DMS79 treated with DMSO at 0.1 percent for 48 hours (cell line): ENCODE measurements at regions not wholly inside any gene's neighbourhood (a gene's known extent, or its start where the extent isn't known, plus 50 kb on each side); places are given as distances from the start of the nearest gene placed in this dataset.
"Not testable (repeated sequence)": the region's sequence is repeated elsewhere in the genome, so short reads cannot be mapped to it uniquely, and the experiment has no call there.

Source experiments
- DNase-seq: peaks from one replicate; lab custom pipeline; 2025; lab: John Stamatoyannopoulos, UW

GRCh38 chr12:88707800-88708199 lies 127.5 kb upstream of the KITLG start:
- no peak for DNase-seq

GRCh38 chr12:88706286-88706685 lies 126.0 kb upstream of the KITLG start:
- DNase-seq = no peak

GRCh38 chr12:88703790-88704189 lies 123.5 kb upstream of the KITLG start:
- no peak for DNase-seq

GRCh38 chr12:88698471-88698870 lies 118.2 kb upstream of the KITLG start:
- DNase-seq = no peak

DNA sequence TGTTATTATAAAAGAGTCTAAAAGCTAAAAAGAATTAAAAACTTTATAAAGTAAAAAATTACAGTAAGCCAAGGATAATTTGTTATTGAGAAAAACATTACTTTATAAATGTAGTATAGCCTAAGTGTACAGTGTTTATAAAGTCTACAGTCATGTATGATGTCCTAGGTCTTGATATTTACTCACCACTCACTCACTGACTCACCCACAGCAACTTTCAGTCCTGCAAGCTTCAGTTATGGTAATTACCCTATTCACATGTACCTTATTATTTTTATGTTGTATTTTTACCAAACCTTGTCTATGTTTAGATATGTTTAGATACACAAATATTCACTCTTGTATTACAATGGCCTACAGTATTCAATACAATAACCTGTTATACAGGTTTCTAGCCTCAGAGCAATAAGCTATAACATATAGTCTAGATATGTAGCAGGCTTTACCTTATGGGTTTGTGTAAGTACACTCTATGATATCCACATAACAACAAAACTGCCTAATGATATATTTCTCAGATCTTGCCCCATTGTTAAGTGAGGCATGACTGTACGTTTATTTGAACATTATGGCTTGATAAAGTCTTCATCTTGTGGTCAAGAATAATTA lies 113.7 kb upstream of the KITLG start:
- no peak for DNase-seq

DNA sequence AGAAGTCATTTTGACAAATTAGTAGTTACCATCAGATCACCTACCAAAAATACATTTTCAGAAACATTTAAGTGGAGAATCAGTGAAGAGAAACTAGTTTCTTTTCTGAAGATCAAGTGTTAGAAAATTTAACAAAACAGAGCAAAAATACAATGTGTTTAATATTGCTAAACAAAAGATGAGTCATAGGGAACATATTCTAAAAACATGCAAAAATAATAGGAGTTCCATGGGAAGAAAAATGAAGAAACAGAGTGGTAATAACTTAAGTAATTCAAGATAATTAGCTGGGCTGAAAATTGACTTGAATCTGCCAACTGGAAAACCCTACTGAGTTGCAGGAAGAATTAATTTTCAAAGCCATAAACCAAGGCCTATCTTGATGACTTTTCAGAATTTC lies 111.5 kb upstream of the KITLG start:
- no peak for DNase-seq

DNA sequence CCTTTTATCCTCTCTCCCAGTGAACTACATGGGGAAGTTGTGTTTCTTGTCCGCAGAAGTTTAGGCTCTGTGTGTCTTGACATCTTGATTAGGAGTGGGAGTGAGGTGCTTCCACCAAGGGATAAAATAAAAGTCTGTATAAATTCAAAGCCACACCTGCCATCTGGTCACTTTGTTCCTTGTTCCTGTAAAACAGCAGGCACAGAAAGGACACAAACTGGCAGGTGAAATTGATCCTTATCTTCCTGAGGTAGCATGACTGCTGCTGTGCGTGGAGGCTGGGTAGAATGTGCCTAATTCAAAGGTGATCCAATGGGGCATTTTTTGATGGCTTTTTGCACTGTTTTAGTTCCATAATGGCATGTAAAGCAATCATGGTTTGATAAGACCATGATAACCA lies 104.3 kb upstream of the KITLG start:
- no peak for DNase-seq

DNA sequence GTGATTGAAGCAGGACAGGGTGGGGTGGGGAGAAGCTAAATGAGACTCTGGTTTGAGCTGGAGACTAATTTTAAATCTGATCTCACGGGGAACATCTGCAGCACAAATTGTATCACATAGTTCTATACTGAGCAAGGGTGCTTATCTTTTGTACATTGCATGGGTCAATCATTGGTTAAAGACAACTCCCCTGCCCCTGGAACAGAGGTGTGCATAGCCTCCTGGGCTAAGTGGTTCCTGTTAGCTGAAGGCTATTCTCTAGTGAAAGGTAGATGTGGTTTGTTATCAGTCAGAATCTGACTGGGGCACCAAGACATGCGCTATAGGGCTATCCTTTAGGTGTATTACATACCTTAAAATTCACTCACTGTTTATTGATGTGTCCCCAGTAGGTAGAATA lies 103.9 kb upstream of the KITLG start:
- no peak for DNase-seq

DNA sequence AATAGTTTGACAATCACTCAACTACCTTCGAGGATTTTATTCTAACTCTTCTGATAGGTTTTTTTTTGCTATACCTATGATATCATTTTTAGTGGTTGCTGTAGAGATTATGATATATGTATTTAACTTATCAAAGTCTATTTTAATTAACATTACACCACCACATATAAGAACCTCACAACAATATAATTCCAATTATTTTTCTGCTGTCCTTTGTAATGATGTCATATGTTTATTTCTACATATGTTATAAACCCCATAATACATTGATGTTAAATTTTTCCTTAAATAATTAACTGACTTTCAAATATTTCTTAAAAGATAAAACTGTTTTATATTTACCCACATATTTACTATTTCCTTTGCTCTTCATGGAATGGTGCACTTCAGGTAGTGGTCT lies 103.4 kb upstream of the KITLG start:
- no peak for DNase-seq

DNA sequence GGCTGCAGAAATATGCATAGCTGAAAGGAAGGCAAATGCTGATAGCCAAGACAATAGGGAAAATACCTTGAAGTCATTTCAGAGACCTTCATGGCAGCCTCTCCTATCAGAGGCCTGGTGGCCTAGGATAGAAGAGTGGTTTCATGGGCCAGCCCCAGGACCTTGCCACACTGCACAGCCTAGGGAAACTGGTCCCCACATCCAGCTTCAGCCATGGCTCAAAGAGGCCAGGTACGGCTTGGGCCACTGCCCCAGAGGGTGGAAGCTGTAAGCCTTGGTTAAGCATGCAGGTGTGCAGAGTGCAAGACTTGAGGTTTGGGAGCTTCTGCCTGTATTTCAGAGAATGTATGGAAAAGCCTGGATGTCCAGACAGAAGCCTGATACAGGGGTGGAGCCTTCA lies 101.0 kb upstream of the KITLG start:
- DNase-seq = no peak

GRCh38 chr12:88677464-88677863 lies 97.2 kb upstream of the KITLG start:
- no peak for DNase-seq

DNA sequence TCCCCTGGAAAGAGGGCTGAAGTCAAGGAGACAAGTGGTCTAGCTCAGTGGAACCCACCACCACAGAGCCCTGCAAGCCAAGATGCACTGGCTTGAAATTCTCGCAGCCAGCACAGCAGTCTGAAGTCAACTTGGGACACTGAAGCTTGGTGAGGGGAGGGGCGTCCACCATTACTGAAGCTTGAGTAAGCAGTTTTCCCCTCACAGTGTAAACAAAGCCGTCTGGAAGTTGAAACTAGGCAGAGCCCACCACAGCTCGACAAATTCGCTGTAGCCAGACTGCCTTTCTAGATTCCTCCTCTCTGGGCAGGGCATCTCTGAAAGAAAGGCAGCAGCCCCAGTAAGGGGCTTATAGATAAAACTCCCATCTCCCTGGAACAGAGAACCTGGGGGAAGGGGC lies 87.3 kb upstream of the KITLG start:
- DNase-seq = not testable (repeated sequence)

- no peak for DNase-seq
These were observed 84.8 kb upstream of the KITLG start for GRCh38 chr12:88665071-88665470.

GRCh38 chr12:88662961-88663360 lies 82.7 kb upstream of the KITLG start:
- DNase-seq = no peak

- no peak for DNase-seq
These were observed 81.8 kb upstream of the KITLG start for GRCh38 chr12:88662093-88662492.

DNA sequence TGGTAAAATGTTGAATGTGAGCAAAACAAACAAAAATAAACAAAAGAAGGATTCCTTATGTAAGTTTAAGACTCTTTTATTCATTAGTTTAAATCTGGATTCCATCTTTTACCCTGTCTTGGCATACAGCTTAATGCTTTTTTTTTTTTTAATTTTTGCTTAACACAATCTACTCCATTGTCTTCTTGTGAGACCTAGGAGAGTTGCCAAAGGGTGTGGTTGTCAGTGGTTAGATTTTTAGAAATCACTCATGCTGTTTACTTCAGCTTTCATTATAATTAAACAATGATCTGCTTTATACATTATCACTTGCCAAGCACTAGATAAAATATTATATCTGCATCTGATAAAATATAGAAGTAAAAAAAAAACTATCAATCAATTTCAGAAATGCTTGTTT lies 77.7 kb upstream of the KITLG start:
- DNase-seq = no peak

GRCh38 chr12:88650715-88651114 lies 70.4 kb upstream of the KITLG start:
- no peak for DNase-seq

- DNase-seq = no peak
These were observed 68.4 kb upstream of the KITLG start for GRCh38 chr12:88648625-88649024.

- DNase-seq = no peak
These were observed 66.6 kb upstream of the KITLG start for GRCh38 chr12:88646824-88647223.

DNA sequence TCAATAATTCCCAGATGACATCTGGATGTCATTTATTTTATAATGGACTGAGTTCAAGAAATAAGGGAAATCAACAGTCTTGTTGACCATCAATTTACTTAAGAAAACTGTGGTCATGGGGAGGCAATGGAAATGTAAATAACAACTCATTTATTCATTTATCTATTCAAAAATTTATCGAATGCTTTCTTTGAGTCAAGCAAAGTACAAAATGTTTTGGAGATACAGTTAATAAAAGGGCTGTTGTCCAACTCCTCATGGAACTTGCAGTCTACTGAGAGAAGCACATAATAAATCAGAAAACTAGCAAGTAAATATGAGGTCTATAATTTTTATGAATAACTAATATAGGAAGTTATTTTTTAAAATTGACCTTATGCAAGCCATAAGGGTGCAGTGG lies 65.5 kb upstream of the KITLG start:
- DNase-seq = no peak

DNA sequence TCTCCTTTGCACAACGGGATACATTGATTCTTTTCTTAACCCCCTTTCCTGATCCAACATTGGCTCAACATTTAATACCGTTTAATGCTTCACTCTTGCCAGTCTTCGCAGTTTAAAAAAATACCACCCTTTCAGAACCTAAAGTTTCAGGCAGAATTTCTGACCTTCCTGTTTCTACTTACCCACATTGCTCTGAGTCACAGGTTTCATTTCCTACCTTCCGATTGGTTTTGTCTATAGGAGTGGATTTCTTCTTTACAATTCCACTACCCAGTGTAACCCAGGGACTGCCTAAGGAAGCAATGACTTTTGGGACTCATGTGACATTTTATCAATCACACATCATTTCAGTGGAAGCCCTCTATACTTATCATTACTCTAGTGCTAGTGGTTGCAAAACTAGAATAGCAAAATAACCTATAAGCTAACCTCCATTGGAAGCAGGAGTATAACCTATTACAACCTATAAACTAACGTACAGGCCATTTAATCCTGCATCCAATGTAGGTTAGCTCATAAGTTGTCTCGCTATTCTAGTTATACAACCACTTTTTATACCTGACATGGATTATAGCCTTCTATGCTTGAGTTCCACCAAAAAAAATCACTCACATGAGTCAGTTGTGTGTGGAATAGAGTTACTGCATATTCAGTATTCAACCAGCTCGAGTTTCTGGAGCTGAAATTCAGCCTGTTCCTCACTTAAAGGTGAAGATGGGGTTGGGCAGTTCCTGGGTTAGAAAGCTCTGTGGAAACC lies 64.9 kb upstream of the KITLG start:
- no peak for DNase-seq

GRCh38 chr12:88643685-88644084 lies 63.4 kb upstream of the KITLG start:
- no peak for DNase-seq

DNA sequence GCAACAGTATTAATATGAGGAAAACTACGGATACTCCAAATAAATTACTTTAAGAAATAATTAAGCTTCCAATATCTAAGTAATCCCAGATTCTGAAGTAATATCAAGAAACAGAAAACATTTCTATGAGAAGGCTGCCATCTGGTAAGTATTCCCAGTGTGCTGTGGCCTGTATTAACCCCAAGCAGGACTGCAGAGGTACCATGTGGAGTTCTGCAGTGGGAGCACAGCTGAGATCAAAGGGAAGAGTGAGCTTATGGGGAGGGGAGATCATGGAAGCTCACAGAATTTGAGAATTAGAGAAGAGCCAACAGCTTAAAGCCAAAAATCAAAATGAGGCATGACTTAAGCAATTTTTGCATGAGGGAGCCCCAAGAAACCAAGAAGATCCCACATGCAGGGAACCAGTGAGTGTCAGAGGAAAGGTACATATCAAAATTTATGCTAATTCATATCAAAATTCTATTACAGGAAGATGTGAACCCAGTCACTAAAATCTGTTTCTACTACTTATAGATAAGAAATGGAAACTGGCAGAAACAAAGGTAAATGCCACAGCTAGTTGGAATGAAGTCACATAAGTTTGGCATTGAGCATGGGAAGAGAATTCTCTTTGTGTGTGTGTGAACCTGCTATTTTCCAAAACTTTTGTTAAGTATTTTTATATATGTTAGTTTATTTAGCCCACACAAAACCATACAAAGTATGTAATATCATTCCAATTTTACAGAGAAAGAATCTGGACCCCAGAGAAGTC lies 62.6 kb upstream of the KITLG start:
- no peak for DNase-seq
